ENCODE measurements at regions not wholly inside any gene's neighbourhood (a gene's known extent, or its start where the extent isn't known, plus 50 kb on each side); places are given as distances from the start of the nearest gene placed in this dataset.

GRCh38 chr5:58383448-58383847, 76.4 kb downstream of the PLK2 start:
- TF ChIP-seq CTCF (IDR thresholded peaks at IDR 0.05 in 8 of 11, conservative IDR thresholded peaks at IDR 0.05 in 3 of 11) (no peak), POLR2A (IDR thresholded peaks at IDR 0.05) (no peak), POLR2AphosphoS5 (IDR thresholded peaks at IDR 0.05) (no peak)

All from spleen (tissue), 7 donors.